Activated effector memory CD4-positive, alpha-beta T cell treated with anti-CD3 and anti-CD28 coated beads, Interleukin-2, amount 50 U/mL, for 16 hours (primary cell): ENCODE measurements at regions not wholly inside any gene's neighbourhood (a gene's known extent, or its start where the extent isn't known, plus 50 kb on each side); places are given as distances from the start of the nearest gene placed in this dataset.

Experiments used
- DNase-seq: peaks from one replicate; pipeline ENCODE4 v3.0.0-alpha.2; 2020

DNA sequence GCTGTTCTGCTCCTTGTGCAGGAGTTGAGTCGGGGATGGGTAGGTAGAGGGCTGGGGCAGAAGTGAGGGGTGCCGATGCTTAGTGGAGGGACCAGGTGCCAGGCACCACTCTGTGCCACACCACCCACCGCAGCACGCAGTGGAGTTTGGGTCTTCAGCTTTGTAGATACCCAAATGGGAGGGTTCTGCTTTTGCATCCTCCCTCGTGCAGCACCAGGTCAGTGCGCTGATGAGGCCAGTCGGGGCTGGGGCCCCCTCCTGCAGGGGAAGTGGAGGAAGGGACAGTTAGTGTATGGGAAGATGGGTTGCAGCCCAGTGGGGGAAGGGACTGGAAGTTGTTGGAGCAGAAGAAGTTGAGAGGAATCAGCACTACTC lies 244.0 kb downstream of the RHOU start:
- DNase-seq, result no peak

DNA sequence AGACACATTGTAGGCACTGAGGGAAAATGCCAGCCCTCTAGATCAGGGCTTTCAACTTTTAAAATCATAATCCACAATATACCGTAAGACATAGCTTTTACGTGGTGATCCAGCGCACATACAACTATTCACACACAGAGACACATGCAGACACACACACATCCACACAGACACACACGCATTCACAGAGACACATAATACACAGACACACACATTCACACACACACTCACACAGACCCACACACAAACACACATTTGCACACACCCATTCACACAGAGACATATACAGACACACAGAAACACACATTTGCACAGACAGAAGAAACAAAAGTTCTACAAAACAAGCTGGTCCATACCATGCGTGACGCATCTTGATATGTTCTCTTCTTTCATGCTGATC lies 244.5 kb downstream of the RHOU start:
- peak; percentile 24 for DNase-seq

DNA sequence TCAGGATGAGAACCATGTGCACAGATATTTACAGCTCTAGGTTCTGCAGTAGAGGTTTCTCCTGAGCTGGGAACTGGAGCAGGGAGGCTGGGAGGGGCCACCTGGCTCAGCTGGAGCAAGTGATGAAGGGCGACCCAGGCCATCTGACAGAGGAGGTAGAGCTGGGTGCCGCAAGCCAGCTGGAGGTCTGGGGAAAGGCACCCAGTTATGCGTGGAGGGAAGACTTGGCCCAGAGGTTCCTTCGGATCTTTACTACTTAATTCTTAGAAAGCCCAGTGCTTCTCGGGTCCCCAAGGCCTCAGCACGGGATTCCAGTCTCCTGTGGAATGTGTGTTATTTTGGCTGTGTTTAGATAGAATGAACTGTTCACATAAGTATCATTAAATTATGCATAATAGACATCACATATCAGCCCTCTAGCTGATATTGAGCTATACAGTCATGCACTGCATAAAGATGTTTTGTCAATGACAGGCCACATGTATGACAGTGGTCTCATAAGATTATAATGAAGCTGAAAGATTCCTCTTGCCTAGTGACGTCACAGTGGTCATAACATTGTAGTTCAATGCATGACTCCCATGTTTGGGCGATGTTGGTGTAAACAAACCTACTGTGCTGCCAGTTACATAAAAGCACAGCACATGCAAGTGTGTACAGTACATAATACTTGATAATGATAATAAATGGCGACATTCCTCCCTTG lies 245.1 kb downstream of the RHOU start:
- DNase-seq, result peak; percentile 6

DNA sequence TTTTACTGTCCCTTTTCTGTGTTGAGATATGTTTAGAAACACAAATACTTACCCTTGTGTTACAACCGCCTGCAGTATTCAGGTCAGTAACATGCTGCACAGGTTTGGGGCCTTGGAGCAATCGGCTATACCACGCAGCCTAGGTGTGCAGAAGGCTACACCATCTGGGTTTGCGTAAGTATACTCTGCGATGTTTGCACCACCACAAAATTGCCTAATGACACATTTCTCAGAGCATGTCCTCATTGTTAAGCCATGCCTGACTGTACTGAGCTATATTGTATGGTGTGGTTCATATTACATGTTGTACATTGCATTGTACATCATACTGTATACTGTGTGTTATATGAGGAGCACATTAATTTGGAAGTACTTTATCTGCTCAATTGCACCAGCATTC lies 247.4 kb downstream of the RHOU start:
- no peak for DNase-seq

DNA sequence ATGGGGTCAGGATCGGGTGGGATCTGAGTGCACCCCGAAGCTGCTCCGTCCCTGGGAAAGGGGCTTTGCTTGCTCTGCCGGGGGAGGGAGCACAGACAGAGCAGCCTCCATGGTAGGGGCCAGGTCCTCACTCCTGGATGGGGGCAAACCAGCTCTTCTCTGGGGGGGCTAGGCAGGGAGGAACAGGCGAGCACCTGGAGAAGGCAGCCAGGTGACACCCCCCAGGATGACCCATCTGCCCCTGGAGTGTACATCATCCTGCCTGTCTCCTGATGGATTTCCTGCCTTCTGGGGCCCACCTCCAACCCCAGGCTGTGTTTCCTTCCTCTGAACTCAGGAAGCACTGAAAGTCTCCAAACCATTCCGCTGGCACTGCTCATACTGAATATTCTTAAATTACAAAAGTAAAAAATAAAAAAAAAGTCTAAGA lies 248.0 kb downstream of the RHOU start:
- peak; percentile 30 for DNase-seq

DNA sequence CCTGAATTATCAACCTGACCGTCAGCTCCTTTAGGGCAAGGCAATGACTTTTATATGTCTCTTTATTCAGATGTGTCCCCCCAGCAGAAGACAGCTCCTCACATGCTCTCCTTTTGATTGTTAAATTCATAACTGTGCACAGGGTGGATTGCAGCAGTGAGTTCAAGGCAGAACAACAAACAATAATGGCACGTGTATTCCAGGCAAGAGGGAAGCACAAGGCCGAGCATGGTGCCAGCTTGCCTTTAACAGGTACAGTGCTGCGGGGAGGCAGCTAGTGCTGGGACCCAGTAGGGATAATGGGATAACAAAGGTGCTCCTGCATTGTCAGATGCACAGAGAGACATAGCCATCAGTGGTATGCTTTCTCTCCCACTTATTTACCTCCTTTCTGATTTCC lies 248.4 kb downstream of the RHOU start:
- no peak for DNase-seq

DNA sequence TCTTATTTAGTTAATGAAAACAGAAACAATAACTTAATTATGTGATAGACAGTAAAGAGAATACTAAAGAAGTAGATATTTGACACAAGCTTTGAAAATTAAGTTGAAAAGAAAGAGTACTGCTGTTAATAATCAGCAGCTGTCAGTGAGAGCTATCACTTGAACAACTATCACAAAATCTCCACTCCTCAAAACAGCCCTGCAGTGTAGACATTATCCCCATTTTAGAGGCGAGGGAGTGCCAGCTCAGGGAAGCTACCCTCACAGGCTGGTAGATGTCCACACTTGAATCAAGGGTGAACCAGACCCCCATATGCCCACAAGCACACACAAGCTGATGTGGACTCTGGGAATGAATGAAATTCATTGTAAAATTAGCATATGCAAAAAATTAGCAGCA lies 248.8 kb downstream of the RHOU start:
- no peak for DNase-seq

DNA sequence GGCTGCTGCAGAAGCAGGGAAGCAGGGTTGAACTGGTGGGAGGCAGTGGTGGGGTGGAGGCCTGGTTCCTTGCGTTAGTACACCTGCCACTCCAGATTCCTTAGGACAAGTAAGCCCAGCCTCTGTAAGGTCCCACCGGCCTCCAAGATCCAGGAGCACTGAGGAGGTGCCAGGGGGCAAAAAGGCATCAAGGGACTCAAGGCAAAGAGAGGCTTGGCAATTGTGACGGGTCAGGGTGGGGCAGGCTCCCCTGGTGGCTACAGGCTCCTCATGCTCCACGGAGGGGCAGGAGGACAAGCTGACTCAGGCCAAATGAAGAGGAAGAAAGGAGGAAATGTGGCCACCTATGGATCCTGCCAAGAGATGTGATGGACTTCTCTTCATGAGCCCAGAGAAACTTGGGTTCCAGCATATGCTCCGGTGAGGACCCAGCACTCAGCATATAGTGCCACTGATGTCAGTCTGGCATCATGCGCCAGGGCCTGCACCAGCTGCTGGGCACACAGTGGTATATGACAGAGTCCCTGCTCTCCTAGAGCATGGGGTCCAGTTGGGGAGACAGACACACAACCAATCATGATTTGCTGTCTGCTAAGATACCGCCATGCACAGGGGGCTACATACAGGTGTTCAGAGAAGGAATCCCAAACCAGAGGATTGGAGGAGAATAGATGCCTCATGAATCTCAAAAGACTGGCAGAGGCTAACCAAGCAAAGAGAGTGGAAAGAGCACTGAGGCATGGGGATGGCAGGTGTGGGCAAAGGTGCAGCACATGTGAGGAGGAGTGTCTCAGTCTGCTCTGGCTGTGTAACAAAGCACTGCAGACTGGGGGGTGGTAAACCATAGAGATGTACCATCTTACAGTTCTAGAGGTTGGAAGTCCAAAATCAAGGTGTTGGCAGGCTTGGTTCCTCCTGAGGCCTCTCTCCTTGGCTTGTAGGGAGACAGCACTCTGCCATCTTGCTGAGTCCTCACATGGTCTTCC lies 249.7 kb downstream of the RHOU start:
- peak; percentile 56 for DNase-seq

DNA sequence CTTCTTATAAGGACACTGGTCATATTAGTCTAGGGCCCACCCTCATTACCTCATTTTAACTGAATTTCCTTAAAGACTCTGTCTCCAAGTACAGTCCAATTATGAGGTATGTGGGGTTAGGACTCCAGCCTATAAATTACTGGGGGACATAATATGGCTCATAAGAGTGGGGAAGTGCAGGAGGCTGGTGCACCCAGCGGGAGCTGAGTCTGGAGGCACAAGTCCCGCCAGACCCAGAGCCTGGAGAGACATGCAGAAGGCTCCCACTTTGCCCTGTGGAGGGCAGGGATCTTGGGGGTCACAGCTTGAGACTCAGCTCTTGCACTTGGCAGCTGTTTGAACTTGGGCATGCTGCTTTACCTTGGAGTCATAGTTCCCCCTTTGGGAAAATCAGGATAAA lies 250.4 kb downstream of the RHOU start:
- peak; percentile 50 for DNase-seq

DNA sequence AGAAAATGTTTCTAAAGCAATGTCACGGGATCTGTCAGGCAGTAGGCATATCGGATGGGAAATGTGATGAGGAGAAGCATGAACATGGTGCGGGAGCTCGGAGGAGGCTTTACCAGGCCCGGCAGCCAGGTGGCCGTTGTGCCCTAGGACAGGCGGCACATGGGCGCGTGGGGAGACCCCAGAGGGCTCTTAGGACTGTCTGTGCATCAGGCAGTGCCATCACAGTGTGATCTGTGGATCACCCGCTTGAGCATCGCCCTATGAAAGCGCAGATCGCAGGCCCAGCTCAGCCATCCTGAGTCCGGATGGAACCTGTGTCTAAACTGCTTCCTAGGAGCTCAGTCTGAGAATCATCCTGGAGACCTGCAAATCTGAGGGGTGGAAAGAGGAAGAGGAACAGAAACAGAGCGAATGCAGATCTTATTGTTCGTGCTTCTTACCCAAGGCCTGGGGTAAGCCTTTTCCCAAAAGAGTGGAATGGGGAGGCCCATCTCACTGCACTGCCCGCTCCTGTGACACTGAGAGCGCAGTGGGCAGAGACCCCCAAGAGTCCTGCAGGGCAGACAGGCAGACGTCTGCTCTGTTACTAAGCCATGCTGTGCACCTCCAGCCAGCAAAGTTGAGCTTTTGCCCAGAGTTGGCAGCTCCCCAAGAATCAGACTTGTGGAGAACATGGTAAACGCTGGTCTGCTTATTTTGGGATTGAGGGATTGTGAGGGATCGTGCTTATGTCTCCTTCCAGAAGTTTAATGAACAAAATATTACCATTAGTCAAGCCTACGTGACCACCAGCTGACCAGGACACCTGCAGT lies 251.0 kb downstream of the RHOU start:
- no peak for DNase-seq

DNA sequence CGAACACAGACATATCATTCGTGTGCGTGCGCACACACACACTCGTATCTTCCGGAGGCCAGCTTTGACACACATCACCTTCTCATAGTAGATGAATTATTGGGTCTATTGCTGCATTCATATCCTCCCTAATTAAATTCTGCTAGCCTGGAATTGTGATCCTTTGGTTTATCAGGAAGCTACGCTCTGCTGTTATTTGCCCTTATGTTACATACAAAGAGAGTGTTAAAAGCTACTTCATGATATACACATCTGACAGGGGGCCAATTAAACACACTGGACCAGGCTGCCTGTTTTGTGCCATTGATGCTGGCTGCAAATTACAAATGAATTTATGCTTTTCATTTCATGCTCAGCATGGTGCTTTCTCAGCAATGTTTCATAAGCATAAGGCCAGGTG lies 252.0 kb downstream of the RHOU start:
- no peak for DNase-seq

DNA sequence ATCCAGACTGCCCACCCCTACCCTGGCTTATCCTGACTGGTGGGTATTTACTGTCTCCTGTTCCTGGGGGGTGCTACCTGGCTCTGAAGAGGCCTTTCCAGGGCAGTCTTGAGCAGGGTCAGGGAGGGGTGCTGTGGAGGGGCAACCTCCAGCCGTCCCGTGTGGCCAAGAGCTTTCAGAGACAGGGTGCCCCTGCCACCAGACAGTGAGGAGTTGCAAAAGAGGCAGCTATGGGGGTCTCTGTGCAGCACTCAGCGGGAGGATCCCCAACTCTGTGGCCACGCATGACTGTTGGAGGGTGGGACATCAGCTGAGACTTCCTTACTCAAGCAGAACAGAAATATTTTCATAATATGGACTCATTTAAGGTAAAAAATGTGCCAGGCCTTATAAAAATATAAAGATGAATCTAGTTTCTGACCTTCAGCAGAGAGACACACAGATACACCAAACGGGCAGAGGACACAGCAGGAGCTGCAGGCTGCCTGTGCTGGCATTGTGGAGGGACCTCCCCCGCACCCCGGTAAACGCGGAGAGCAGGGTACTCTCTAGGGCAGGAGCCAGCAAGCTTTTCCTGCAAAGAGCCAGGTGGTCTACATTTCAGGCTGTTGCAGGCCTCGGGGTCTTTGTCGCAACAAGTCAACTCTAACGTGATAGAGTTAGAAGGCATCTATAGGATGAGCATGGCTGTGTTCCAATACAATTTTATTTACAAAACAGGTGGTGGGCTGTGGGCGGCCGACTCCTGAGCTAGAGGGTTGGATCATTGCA lies 252.6 kb downstream of the RHOU start:
- no peak for DNase-seq

DNA sequence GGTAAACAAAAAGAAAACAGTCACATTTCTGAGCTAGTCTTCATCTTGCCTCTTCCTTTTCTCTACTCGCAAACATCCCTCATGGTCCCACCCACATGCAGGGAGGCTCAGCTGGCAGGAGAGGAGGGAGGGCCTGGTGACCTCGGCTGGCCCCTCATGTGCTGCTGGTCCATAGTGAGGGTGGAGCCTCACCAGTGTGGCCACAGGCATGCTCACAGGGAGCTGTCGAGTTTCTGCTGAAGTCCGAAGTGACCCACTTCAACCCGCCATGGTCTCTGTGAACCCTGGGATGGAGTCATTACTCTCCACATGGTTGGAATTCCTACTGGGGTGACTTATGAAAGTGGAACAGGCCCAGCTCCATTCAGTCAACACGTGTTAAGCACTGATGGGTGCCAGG lies 253.4 kb downstream of the RHOU start:
- DNase-seq, result peak; percentile 41

DNA sequence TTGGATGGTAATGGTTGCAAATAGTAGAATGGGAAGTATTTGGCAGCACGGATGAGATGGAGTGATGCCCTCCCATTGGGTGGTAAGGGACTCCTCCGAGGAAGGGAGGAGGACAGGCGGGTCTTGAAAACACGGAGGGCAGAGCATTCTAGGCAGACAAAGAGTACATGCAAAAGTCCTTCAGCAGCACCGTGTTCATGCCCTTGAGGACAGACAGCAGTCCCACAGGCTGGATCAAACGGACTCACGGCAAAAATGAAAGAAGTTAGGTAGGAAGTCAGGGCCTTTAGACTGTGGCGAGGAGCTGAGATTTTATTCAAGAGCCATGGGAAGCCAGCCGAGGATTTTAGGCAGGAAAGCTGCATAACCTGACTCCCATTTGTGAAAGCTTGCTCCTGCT lies 253.9 kb downstream of the RHOU start:
- DNase-seq, result no peak

DNA sequence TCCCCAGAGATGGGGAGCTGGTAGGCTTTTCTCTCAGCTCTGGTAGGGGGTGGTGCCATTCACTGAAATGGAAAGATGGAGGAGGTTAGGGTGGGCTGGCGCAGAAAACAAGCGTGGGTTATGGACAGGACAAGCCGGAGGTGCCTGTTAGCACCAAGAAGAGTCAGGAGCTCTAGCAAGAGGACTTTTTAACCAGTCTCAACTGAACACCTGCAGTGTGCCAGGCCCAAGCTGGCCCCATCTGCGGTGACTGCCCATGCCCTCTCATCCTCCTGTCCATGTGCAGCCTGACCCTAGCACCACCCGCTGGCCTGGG lies 254.4 kb downstream of the RHOU start:
- DNase-seq, result no peak

DNA sequence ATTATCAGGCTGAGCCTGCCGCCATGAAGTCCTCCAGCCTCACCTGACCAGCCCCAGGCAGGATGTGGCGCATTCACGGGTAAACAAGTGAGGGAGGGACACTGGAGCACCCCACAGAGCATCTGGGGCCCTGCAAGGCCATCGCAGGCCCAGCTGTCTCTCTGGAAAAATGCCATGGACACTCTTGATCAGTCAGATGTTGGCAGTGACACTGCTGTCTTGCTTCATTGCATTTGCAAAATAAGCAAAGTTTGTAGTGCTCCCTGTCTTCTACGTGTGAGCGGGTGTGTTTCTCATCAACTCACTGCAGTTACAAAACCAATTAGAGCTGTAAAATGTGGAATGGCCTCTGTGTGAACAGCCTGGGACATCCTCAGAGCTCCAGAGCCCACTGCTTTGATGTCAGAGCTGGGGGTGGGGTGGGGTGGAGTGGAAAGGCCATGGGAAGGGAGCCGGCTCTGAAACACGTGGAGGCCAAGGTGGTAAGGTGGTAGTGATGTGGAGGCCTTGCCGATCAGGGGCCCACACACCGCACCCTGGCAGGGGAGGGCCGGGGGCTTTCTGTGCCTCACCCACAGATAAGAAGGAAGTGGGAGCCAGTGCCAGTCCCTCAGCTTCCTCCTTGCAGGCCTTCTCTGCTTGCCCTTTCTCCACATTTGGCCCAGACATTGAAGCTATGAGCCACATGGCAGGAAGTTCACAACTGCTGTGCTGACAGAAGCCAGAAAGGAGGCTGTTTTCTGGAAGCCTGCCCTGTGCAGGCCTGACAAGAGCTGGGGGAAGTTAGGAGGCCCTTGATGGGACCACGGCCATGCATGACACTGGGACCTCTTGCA lies 254.9 kb downstream of the RHOU start:
- DNase-seq, result no peak

DNA sequence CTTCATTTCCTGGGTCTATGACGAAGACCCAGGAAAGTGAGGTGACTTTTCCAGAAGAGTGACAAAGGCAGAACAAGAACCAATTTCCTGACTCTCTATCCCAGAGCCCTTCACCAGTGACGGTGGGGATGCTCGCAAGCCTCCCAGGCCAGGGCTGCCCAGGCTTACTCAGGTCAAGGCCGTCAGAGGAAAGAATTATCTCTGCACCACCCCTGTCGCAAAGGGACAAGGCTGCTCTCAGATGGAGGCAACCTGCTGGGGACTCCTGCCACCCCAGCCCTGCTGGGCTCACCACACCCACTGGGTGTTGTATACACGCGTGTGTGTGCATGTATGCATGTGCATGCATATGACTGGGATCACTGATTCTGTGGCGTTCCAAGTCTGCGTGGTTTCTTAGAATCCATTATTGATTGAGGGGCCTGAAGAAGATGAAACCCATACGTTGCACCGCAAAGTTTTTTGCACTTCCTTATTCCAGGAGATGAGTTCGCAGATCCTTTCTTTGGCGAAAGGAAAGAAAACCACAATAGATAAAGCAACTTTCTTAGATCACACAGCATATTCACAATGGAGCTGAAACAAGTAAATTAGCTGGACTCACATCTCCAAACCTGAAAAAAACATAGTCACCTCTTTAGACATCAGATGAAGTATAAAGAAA lies 255.8 kb downstream of the RHOU start:
- no peak for DNase-seq

DNA sequence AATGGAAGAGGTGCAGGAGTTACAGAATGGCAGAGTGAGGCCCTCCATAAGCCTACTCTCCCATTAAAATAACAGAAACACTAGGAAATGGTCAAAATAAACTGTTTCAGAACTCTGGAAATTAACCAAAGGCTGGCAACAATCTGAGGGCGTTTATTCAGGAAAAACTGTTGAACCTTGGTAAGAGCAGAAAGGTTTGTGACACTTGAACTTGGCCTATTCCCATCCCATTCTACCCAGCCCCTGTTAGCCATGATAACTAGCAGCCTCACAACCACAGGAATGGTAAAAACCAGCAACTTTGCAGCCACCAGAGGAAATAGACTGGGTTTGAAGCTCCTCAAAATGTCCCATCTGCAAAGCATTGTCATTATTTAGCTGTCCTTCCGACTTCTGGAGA lies 256.8 kb downstream of the RHOU start:
- no peak for DNase-seq

DNA sequence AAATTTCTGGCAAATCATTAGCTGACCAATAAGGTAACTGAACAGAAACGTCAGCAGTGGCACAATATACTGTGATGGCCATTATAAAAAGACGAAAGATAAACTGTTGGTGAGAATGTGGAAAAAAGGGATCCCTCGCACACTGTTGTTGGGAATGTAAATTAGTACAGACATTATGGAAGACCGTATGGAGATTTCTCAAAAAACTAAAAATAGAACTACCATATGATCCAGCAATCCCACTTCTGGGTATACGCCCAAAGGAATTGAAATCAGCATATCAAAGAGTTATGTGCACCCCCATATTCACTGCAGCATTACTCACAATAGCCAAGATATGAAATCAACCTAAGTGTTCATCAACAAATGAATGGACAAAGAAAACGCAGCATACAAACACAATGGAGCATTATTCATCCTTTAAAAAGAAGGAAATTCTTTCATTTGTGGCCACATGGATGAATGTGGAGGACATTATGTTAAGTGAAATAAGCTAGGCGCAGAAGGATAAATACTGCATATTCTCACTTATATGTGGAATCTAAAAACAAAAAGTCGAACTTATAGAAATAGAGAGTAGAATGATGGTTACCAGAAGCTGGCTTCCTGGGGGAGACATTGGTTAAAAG lies 257.7 kb downstream of the RHOU start:
- no peak for DNase-seq

DNA sequence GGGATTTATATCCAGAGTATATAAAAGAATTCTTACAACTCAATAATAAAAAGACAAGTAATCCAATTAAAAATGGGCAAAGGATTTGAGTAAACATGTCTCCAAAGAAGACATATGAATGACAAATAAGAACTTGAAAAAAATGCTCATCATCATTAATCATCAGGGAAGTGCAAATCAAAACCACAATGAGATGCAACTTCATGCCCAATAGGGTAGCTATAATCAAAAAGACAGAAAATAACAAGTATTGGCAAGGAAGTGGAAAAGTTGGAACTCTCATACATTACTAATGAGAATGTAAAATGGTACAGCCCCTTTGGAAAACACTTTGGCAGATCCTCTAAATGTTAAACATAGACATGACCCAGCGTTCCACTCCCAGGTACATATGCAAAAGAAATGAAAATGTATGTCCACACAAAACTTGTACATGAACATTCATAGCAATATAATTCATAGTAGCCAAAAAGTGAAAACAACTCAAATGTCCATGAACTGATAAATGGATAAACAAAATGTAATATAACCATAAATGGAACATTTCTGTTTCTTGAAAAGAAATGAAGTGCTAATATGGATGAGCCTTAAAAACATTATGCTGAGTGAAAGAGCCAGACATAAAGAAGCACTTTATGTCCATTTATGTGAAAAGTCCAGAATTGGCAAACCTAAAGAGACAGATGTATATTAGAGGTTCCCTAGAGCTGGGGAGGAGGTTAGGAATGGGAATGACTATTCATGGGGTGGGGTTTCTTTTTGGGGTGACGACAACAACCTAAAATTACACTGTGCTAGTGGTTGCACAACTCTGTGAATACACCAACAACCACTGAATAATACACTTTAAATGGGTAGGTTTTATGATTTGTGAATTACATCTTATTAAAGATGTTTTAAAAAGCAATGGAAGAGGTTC lies 259.7 kb downstream of the RHOU start:
- no peak for DNase-seq
